ENCODE measurements at regions not wholly inside any gene's neighbourhood (a gene's known extent, or its start where the extent isn't known, plus 50 kb on each side); places are given as distances from the start of the nearest gene placed in this dataset.

DNA sequence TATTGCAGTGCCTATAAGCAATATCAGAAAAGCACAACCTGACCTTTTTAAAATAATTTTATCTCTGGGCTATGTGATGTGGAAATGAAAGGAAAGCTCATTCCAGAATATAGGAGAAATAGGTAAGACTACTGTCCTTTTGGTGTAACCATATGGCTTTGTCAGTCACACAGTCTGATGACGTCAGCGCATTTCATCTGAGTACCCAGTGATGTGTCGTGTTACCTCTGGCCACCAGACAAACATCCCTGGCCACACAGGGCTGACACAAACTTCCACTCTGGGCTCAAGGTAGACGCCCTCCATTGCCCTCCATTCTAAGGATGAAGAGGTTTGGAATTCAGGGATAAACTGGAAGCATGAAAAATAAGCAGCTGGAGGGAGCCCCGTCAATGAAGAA lies 506.7 kb downstream of the CMPK2 start:
- TF ChIP-seq TAF1 (IDR thresholded peaks at IDR 0.05; ENCODE audit: borderline replicate concordance, insufficient read depth, low read length), result no peak
- TF ChIP-seq SIN3A (IDR thresholded peaks at IDR 0.05; ENCODE audit: borderline replicate concordance, insufficient read depth, low read length), result no peak
- TF ChIP-seq REST (IDR thresholded peaks at IDR 0.05; ENCODE audit: insufficient read depth in 1 of 2, low read depth in 2 of 2, low read length in 2 of 2), result no peak
- TF ChIP-seq FOXP2 (optimal IDR thresholded peaks at IDR 0.05; ENCODE audit: borderline replicate concordance, extremely low read depth, extremely low read length, insufficient read depth), result no peak
- TF ChIP-seq POLR2AphosphoS5 (IDR thresholded peaks at IDR 0.05; ENCODE audit: low read depth, low read length), result no peak

GRCh38 chr2:6359964-6360363 lies 505.7 kb downstream of the CMPK2 start:
- TF ChIP-seq SIN3A (IDR thresholded peaks at IDR 0.05; ENCODE audit: borderline replicate concordance, insufficient read depth, low read length), result no peak
- no peak for TF ChIP-seq REST (IDR thresholded peaks at IDR 0.05; ENCODE audit: insufficient read depth in 1 of 2, low read depth in 2 of 2, low read length in 2 of 2)
- no peak for TF ChIP-seq TAF1 (IDR thresholded peaks at IDR 0.05; ENCODE audit: borderline replicate concordance, insufficient read depth, low read length)
- no peak for TF ChIP-seq FOXP2 (optimal IDR thresholded peaks at IDR 0.05; ENCODE audit: borderline replicate concordance, extremely low read depth, extremely low read length, insufficient read depth)
- TF ChIP-seq POLR2AphosphoS5 (IDR thresholded peaks at IDR 0.05; ENCODE audit: low read depth, low read length), result no peak

DNA sequence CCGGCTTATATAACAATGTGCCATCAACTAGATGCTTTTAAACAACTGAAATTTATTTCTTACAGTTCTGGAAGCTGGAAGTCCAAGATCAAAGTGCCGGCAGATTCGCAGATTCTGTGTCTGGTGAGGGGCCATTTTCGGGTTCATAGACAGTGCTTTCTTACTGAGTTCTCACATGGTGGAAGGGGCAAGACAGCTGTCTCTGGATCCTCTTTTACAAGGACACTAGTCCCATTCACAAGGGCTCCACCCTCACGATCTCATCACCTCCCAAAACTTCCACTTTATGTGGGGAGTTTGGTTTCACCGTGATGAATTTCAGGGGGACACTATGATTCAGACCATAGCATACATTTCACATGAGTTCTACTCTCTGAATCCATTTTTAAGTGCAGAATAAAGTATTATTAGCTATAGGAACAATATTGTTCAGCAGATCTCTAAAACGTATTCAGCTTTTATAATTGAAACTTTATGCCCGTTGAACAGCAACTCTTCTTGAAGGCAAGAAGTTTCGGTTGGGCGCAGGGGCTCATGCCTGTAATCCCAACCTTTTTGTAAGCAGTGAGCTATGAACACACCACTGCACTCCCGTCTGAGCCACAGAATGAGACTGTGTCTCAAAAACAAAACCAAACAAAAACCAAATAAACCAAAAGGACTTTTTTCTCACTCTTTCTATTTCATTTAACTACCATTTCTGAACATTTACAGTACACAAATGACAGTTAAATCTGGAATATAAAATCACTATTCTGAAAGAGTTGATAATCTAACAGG lies 502.8 kb downstream of the CMPK2 start:
- TF ChIP-seq FOXP2 (optimal IDR thresholded peaks at IDR 0.05; ENCODE audit: borderline replicate concordance, extremely low read depth, extremely low read length, insufficient read depth) (no peak), REST (IDR thresholded peaks at IDR 0.05; ENCODE audit: insufficient read depth in 1 of 2, low read depth in 2 of 2, low read length in 2 of 2) (no peak), SIN3A (IDR thresholded peaks at IDR 0.05; ENCODE audit: borderline replicate concordance, insufficient read depth, low read length) (no peak), TAF1 (IDR thresholded peaks at IDR 0.05; ENCODE audit: borderline replicate concordance, insufficient read depth, low read length) (no peak), POLR2AphosphoS5 (IDR thresholded peaks at IDR 0.05; ENCODE audit: low read depth, low read length) (no peak)

DNA sequence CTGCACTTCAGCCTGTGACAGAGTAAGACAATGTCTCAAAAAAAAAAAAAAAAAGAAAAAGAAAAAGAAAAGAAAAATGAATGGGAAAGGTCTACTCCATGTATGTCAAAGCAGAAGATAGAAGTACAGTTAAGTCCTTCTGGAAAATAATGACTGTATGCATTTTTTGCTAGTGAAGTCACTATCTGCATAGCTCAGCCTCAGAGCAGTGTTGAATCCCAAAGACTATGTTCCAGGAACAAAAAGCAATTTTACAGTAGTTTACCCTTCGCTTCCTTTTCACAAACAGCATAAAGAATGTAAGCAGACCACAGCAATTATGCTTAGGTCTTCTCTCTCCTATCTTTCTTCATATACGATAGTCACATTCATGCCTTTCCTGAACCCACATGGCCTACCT lies 497.4 kb downstream of the CMPK2 start:
- TF ChIP-seq FOXP2 (optimal IDR thresholded peaks at IDR 0.05; ENCODE audit: borderline replicate concordance, extremely low read depth, extremely low read length, insufficient read depth) (no peak), REST (IDR thresholded peaks at IDR 0.05; ENCODE audit: insufficient read depth in 1 of 2, low read depth in 2 of 2, low read length in 2 of 2) (no peak), POLR2AphosphoS5 (IDR thresholded peaks at IDR 0.05; ENCODE audit: low read depth, low read length) (no peak), TAF1 (IDR thresholded peaks at IDR 0.05; ENCODE audit: borderline replicate concordance, insufficient read depth, low read length) (no peak), SIN3A (IDR thresholded peaks at IDR 0.05; ENCODE audit: borderline replicate concordance, insufficient read depth, low read length) (no peak)

All from PFSK-1 (cell line).